CD4-positive, alpha-beta T cell treated with Interferon alpha-2 for 1 hour (primary cell): ENCODE measurements at regions not wholly inside any gene's neighbourhood (a gene's known extent, or its start where the extent isn't known, plus 50 kb on each side); places are given as distances from the start of the nearest gene placed in this dataset.

Experiments
- DNase-seq, 2 donors: peaks; one replicate each; pipeline ENCODE4 v3.0.0-alpha.2; 2020 to 2022

GRCh38 chr19:33900817-33901216 is 104.1 kb downstream of the KCTD15 start:
- DNase-seq = no peak

GRCh38 chr19:33902395-33902794 is 105.7 kb downstream of the KCTD15 start:
- DNase-seq = no peak

- DNase-seq = no peak
These were observed 106.3 kb downstream of the KCTD15 start for GRCh38 chr19:33902802-33903488.

- no peak for DNase-seq
These were observed 106.8 kb downstream of the KCTD15 start for GRCh38 chr19:33903489-33903850.

DNA sequence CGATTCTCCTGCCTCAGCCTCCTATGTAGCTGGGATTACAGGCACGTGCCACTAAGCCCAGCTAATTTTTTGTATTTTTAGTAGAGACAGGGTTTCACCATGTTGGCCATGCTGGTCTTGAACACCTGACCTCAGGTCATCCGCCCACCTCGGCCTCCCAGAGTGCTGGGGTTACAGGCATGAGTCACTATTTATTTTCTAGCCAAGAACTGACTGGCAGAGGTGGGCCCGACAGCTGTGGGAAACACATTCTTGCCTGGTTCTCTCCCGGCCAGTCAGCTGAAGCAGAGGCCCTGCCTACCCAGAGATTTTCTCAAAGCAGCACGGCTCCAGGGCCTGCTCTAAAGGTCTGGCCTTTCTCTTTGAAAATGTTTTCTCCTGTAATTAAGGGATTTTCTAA is 108.0 kb downstream of the KCTD15 start:
- DNase-seq = no peak

DNA sequence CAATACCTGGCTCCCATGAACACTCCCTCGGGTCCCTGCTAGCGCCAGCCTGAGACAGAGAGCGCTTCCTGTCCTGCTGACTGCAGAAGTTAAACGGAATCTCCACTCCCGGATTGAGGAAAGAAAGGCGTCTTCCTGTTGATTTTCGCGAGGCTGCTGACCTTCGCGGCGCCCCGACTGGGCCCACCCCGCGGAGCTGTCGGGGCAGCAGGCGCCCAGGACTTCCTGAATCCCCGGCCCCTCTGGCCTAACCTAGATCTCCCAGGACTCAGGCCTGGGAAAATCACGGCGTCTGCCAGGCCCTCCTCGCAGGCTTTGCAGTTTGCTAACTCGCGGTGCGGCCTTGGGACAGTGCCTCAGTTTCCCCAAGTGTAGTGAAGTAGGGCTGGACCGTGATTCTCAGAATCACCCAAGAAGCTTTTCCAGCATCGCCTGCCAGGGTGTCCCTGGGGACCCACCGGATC is 108.8 kb downstream of the KCTD15 start:
- no peak for DNase-seq

DNA sequence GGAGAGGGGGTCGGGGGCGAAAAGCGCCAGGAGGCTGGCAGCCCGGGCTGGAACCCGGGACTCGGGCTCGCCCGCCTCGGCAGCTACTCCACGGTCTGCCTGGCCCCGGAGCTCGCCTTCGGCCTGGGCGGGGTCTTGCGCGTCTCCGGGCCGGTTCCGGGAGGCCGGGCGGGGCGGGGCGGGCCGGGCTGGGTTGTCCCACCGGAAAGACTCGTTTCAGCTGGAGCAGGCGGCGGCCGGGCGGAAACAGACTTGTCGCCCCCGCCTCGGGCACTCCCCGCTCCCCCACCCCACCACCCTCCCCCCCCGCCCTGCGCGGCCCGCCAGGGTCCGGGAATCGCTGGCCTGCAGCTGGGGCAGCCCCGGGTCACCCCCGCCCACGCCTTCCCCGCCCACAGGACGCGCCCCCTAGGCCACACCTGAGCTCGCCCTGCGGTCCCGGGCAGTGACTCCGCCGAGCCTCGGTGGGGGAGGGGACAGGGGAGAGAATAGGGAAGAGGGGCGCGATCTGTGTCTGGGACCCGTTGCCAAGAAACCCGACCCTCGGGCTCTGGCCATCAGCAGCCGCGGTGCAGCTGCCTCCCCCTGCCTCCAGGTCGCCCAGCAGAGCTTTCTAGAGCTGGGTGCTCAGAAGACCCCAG is 109.4 kb downstream of the KCTD15 start:
- no peak for DNase-seq

DNA sequence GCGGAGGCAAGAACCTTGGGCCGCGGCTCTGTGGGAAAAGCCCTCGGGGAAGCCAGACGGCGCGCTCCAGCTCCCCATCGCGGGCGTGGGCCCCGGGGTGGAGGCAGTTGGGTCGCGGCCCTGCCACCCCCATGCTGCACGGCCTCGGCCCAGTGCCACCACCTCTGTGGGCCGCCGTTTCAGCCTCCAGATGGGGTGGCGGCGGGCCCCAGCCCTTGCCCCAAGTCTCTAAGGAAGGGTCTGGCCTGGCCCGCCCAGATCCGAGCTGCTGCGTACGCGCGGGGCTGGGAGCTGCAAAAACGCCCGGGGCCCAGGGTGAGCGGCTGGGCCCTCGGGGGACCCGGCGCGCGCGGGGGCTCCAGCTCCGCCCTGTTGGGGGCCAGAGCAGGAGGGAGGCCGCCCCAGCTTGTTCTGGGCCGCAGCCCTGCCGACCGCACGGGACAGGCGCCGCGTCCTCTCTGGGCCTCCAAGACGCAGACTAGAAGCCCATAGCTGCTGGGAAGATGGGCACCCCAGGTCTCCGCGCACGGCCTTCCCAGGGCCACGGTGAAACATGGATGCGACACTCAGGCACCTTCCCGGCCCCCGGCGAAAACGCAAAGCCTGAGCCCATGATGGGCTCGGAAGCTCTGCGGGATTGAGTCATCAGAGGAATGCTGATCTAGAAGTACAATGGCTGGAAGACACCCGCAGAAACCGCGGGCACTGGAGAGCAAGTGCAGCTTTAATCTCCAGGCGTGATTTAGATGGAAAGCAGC is 110.1 kb downstream of the KCTD15 start:
- no peak for DNase-seq

- no peak for DNase-seq
These were observed 114.3 kb downstream of the KCTD15 start for GRCh38 chr19:33910922-33911321.

DNA sequence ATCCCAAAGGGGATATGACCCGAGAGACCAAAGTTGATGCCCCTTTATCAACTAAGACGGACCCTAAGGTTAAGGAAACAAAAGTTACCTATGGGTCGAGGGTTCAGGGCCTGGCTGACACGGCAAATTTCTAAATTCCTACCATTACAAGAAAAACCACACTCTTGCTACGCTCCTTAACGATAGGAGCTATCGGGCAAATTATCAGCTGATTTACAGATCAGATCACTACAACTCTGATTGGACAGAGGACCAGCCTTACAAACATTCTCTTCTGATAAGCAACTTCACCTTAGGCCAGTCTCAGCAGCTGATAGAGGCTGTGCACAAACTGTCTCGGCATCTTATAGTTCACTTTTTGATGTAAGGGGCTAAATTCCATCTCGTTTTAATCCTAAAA is 117.9 kb downstream of the KCTD15 start:
- DNase-seq = no peak

GRCh38 chr19:33916792-33917191 is 120.1 kb downstream of the KCTD15 start:
- DNase-seq = no peak

- no peak for DNase-seq
These were observed 122.6 kb downstream of the KCTD15 start for GRCh38 chr19:33919291-33919690.

- no peak for DNase-seq
These were observed 124.5 kb downstream of the KCTD15 start for GRCh38 chr19:33921165-33921564.

GRCh38 chr19:33926306-33926705 is 129.6 kb downstream of the KCTD15 start:
- DNase-seq = no peak

DNA sequence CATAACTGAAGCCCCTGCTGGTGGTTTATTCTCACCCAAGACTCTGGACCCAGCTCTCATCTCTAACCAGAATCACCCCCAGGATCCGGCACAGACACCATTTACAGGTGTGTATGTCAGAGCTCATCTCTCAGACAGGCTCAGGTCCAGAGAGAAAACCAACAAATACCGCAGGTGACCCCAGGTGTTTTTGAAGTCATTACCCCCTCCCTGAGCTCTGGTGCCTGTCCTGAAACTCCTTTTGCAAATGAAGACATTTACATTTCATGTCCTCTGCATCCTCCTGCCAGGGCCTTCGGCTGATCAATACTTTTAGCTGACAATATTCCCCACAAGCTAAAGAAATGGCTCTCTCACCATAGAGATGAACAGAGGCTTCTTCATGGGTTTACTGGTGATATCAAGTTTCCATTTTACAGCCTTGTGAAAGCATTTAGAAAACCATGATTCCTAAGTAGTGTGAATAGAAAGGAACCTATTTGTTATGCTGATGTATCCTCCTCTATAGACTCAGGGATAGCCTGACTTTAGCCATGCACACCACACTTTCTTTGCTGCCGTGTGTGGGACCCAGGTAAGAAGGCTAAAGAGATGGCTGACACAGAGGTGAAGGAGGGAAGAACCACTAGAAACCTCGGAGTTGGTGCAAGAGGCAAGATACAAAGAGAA is 131.3 kb downstream of the KCTD15 start:
- DNase-seq = no peak

DNA sequence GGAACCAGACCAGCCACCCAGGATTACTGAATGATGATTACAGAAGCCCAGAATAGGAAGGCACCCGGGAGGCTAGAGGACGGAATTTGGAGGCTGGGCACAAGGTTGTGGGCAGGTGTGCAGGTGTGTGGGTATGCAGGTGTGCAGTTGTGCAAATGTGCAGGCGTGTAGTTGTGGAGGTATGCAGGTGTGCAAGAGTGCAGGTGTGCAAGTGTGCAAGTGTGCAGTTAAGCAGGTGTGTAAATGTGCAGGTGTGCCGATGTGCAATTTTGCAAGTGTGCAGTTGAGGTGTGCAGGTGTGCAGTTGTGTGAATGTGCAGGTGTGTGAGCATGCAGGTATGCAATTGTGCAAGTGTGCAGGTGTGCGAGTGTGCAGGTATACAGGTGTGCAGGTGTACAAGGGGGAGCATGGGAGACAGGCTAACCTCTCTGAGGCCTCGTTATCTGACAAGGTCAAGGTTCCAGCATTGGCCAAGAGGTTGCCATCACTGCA is 131.8 kb downstream of the KCTD15 start:
- no peak for DNase-seq

DNA sequence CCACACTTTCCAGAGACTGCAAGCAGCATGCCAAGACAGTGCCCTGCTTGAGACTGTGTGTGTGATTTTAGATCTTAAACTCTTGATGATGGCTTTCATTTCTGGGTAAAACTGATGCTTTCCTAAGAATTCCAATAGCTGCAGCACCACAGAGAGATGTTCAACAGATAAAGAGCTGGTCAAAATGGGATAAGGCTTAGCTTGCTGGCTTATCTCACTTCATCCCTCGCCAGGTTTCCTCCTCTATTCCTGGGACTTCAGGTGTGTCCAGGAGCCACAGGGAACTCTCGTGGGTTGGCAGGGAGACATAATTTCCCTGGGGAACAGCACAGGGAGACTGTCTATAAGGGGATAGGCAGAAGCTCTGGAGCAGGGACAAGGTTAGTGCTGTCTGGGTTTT is 137.3 kb downstream of the KCTD15 start:
- no peak for DNase-seq

- DNase-seq = no peak
These were observed 142.2 kb downstream of the KCTD15 start for GRCh38 chr19:33938821-33939220.

DNA sequence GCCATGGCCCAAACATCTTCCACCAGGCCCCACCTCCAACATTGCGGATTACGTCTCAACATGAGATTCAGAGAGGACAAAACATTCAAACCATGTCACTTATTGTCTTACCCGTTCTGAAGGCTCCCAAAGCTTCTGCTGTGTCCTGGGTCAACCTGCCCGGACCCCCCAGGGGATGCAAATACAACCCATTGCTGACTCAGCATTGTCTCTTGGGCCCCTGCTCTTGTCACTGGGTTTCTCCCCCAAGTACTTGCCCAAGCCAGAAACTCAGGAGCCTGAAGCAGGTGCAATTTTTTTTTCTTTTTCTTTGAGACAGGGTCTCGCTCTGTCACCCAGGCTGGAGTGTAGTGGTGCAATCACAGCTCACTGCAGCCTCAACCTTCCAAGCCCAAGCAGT is 144.5 kb downstream of the KCTD15 start:
- no peak for DNase-seq

- no peak for DNase-seq
These were observed 150.0 kb downstream of the KCTD15 start for GRCh38 chr19:33946535-33947264.

DNA sequence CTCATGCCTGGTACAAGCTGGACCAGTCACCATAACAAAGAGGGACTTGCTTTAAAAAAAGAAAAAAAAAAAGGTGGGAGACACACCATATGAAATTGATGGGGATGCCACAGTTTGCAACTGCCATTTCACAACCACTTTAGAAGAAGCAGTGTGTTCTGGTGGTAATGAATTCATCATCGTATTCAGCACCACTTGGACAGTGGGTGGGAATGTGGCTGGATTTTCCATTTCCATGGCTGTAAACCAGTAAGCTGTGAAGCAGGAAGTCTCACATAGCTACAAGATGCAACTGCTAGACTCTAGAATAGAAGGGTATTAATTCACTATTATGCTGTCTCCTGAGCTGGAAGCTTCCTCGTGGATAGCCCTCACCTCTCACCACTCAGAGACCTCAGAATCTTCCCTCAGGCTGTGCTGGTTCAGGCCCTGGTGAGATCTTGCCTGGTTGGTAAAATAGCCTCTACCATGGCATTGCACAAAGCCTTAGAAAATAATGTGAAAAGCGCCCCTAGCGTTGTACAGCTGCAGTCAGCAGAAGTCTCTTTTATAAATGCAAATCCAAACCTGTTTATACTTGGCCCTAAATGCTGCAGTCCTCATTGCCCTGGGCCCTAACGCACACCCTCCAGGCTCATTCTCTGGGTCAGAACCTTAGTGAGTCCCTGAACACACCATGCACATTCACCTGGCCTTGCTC is 150.7 kb downstream of the KCTD15 start:
- DNase-seq = no peak
